H1 (cell line): ENCODE measurements at regions not wholly inside any gene's neighbourhood (a gene's known extent, or its start where the extent isn't known, plus 50 kb on each side); places are given as distances from the start of the nearest gene placed in this dataset.

Source experiments
- CTCF ChIA-PET: fragments of 300-600 bp; sonication (Branson Sonifier 250); formaldehyde crosslinking; loops from one replicate; lab custom pipeline; 2021; ENCODE audit not compliant: partially characterized antibody; lab: Charles Lee
- POLR2A ChIA-PET: fragments of 300-600 bp; sonication (Branson Sonifier 250); formaldehyde crosslinking; loops from one replicate; lab custom pipeline; 2021; ENCODE audit warnings: inconsistent platforms; ENCODE audit not compliant: partially characterized antibody; lab: Charles Lee
- DNase-seq, 2 experiments: peaks; one replicate each; pipeline versions ENCODE4 v3.0.0 to v3.0.0-alpha.2; 2010 to 2022; ENCODE audit warnings: low spot score in 2 of 2, low read depth in 1 of 2, mixed read lengths in 1 of 2
- FAIRE-seq: peaks from 2 replicates; lab custom pipeline; 2011; peaks lifted over from hg19 to GRCh38; lab: Jason Lieb, UNC
- H2AFZ ChIP-seq: 2 replicates; pipeline ENCODE4 v1.8.1; 2012; ENCODE audit warnings: low read length, inconsistent platforms
- H2AK5ac ChIP-seq: 2 replicates; pipeline ENCODE4 v1.6.1; 2013; ENCODE audit warnings: low read depth, low read length
- H2BK120ac ChIP-seq: replicated peaks from 2 replicates; pipeline ENCODE3; 2013; ENCODE audit warnings: low read depth, low read length, inconsistent platforms
- H2BK12ac ChIP-seq: 2 replicates; pipeline ENCODE4 v1.6.1; 2013; ENCODE audit warnings: low read depth, low read length
- H2BK15ac ChIP-seq: 2 replicates; pipeline ENCODE4 v1.6.1; 2013; ENCODE audit warnings: low read length
- H2BK20ac ChIP-seq: 2 replicates; pipeline ENCODE4 v1.6.1; 2013; ENCODE audit warnings: low read length
- H2BK5ac ChIP-seq: 2 replicates; pipeline ENCODE4 v1.6.1; 2013; ENCODE audit warnings: low read depth, low read length
- H3K14ac ChIP-seq: 2 replicates; pipeline ENCODE4 v1.6.1; 2013; ENCODE audit warnings: inconsistent platforms; ENCODE audit not compliant: insufficient read length
- H3K18ac ChIP-seq: 2 replicates; pipeline ENCODE4 v1.6.1; 2013; ENCODE audit warnings: low read length; ENCODE audit errors: extremely low read depth
- H3K23ac ChIP-seq: 2 replicates; pipeline ENCODE4 v1.6.1; 2013; ENCODE audit warnings: inconsistent platforms; ENCODE audit not compliant: insufficient read length
- H3K23me2 ChIP-seq: 2 replicates; pipeline ENCODE4 v1.6.1; 2013; ENCODE audit warnings: low read depth, low read length
- H3K27ac ChIP-seq: 2 replicates; pipeline ENCODE4 v1.6.1; 2011; ENCODE audit warnings: low read depth, low read length, inconsistent platforms
- H3K27me3 ChIP-seq, 4 experiments: replicated peaks in 1 of 4; 1 replicate in 1 of 4; 2 replicates in 3 of 4; pipeline versions ENCODE4 v1.6.1 to v1.8.1; 2011 to 2013; ENCODE audit warnings: low read length in 3 of 4, mild to moderate bottlenecking in 3 of 4, inconsistent platforms in 2 of 4, mixed read lengths in 2 of 4, moderate library complexity in 1 of 4; ENCODE audit not compliant: control insufficient read depth in 3 of 4, insufficient read depth in 3 of 4; ENCODE audit errors: extremely low read depth in 1 of 4
- H3K36me3 ChIP-seq, 4 experiments: 2 replicates each; pipeline versions ENCODE4 v1.6.1 to v1.8.1; 2011 to 2013; ENCODE audit warnings: mild to moderate bottlenecking in 4 of 4, low read length in 3 of 4, moderate library complexity in 2 of 4, control low read depth in 1 of 4, inconsistent platforms in 1 of 4; ENCODE audit not compliant: insufficient read depth in 4 of 4, control insufficient read depth in 2 of 4
- H3K4ac ChIP-seq: replicated peaks from 2 replicates; pipeline ENCODE3; 2013; ENCODE audit warnings: low read length, low read depth, mixed read lengths, inconsistent platforms; ENCODE audit not compliant: insufficient read length
- H3K4me1 ChIP-seq, 4 experiments: replicated peaks in 1 of 4; 1 replicate in 1 of 4; 2 replicates in 3 of 4; pipeline versions ENCODE4 v1.6.1 to v1.8.1; 2011 to 2013; ENCODE audit warnings: low read length in 3 of 4, inconsistent platforms in 2 of 4, mixed read lengths in 1 of 4; ENCODE audit not compliant: insufficient read depth in 4 of 4, control insufficient read depth in 3 of 4
- H3K4me2 ChIP-seq, 2 experiments: 2 replicates each; pipeline versions ENCODE4 v1.6.1 to v1.8.1; 2011 to 2013; ENCODE audit warnings: low read depth in 2 of 2, low read length in 2 of 2, control low read depth in 1 of 2, inconsistent platforms in 1 of 2, mild to moderate bottlenecking in 1 of 2; ENCODE audit not compliant: insufficient read depth in 1 of 2
- H3K4me3 ChIP-seq, 4 experiments: fragments of 200-600, 300-600 bp in 1 of 4; sonication (generic), shearing (Covaris generic), sonication (Bioruptor Twin) in 1 of 4; 2 replicates each; pipeline versions ENCODE4 v1.5.1 to v1.8.1; 2011 to 2016; ENCODE audit warnings: low read length in 4 of 4, low read depth in 3 of 4, control low read depth in 2 of 4, inconsistent platforms in 2 of 4, mild to moderate bottlenecking in 2 of 4, mixed read lengths in 1 of 4, moderate library complexity in 1 of 4; ENCODE audit not compliant: insufficient read depth in 2 of 4; ENCODE audit errors: extremely low read depth in 1 of 4
- H3K56ac ChIP-seq: replicated peaks from 2 replicates; pipeline ENCODE3; 2013; ENCODE audit warnings: low read depth, mild to moderate bottlenecking, mixed read lengths, low read length, inconsistent platforms; ENCODE audit not compliant: insufficient read length
- H3K79me1 ChIP-seq: 2 replicates; pipeline ENCODE4 v1.6.1; 2013; ENCODE audit warnings: low read depth, low read length, control low read depth
- H3K79me2 ChIP-seq, 2 experiments: 2 replicates each; pipeline versions ENCODE4 v1.6.1 to v1.8.1; 2012 to 2013; ENCODE audit warnings: low read length in 2 of 2, mild to moderate bottlenecking in 2 of 2, inconsistent platforms in 1 of 2; ENCODE audit not compliant: insufficient read depth in 2 of 2, control insufficient read depth in 1 of 2
- H3K9ac ChIP-seq, 4 experiments: replicated peaks in 1 of 4; 1 replicate in 1 of 4; 2 replicates in 3 of 4; pipeline versions ENCODE4 v1.6.1 to v1.8.1; 2011 to 2013; ENCODE audit warnings: low read depth in 3 of 4, low read length in 3 of 4, control low read depth in 2 of 4, mild to moderate bottlenecking in 2 of 4, moderate library complexity in 2 of 4, inconsistent platforms in 1 of 4; ENCODE audit errors: extremely low read depth in 1 of 4
- H3K9me3 ChIP-seq, 2 experiments: 2 replicates each; pipeline versions ENCODE4 v1.6.1 to v1.8.1; 2012 to 2013; ENCODE audit warnings: mild to moderate bottlenecking in 2 of 2, moderate library complexity in 2 of 2, control low read depth in 1 of 2, inconsistent platforms in 1 of 2, low read depth in 1 of 2, low read length in 1 of 2, mixed read lengths in 1 of 2; ENCODE audit not compliant: insufficient read depth in 2 of 2
- H4K20me1 ChIP-seq, 2 experiments: replicated peaks in 1 of 2; 2 replicates each; pipeline versions ENCODE3 to v1.8.1; 2011 to 2013; ENCODE audit warnings: inconsistent platforms in 2 of 2, low read length in 2 of 2, mild to moderate bottlenecking in 1 of 2; ENCODE audit not compliant: insufficient read depth in 2 of 2, control insufficient read depth in 1 of 2
- H4K5ac ChIP-seq: 2 replicates; pipeline ENCODE4 v1.6.1; 2013; ENCODE audit warnings: low read length, low read depth, mixed read lengths, inconsistent platforms; ENCODE audit not compliant: insufficient read length
- H4K8ac ChIP-seq: 2 replicates; pipeline ENCODE4 v1.8.0; 2013; ENCODE audit warnings: mild to moderate bottlenecking, moderate library complexity, low read length, inconsistent platforms; ENCODE audit not compliant: insufficient read depth; ENCODE audit errors: extremely low read depth
- H4K91ac ChIP-seq: replicated peaks from 2 replicates; pipeline ENCODE3; 2013; ENCODE audit warnings: low read length, mixed read lengths, inconsistent platforms; ENCODE audit not compliant: insufficient read length
- ATF3 ChIP-seq: IDR thresholded peaks from 2 replicates; pipeline ENCODE4 v1.6.1; 2011; ENCODE audit warnings: low read depth, mild to moderate bottlenecking, low read length; ENCODE audit not compliant: insufficient read depth
- CHD1 ChIP-seq: IDR thresholded peaks from 2 replicates; pipeline ENCODE4 v1.6.1; 2012; ENCODE audit warnings: low read depth, low read length, improper control_type of control experiment
- CREB1 ChIP-seq: IDR thresholded peaks from 2 replicates; pipeline ENCODE4 v1.6.1; 2012; ENCODE audit warnings: inconsistent platforms
- CTCF ChIP-seq, 3 experiments: IDR thresholded peaks; 1 replicate in 2 of 3; 2 replicates in 1 of 3; pipeline versions ENCODE4 v1.5.1 to v1.6.1; 2011; ENCODE audit warnings: low read length in 3 of 3, mild to moderate bottlenecking in 3 of 3, inconsistent platforms in 2 of 3, low read depth in 1 of 3, moderate library complexity in 1 of 3; ENCODE audit not compliant: insufficient read depth in 1 of 3; ENCODE audit errors: control extremely low read depth in 1 of 3
- EGR1 ChIP-seq: IDR thresholded peaks from 2 replicates; pipeline ENCODE4 v1.6.1; 2011; ENCODE audit warnings: low read depth, low read length, borderline replicate concordance
- EZH2 ChIP-seq: fragments of 200-600 bp; sonication (generic); IDR thresholded peaks from 2 replicates; pipeline ENCODE4 v1.7.1; 2012; ENCODE audit warnings: low read depth, mild to moderate bottlenecking, moderate library complexity, low read length, inconsistent platforms; ENCODE audit not compliant: severe bottlenecking
- KDM4A ChIP-seq: IDR thresholded peaks from one replicate; pipeline ENCODE4 v1.7.1; 2012; ENCODE audit warnings: low read depth, mild to moderate bottlenecking, moderate library complexity, low read length, inconsistent platforms; ENCODE audit not compliant: severe bottlenecking
- MAFK ChIP-seq: IDR thresholded peaks from 2 replicates; pipeline ENCODE4 v1.6.1; 2012; ENCODE audit warnings: low read depth, mild to moderate bottlenecking, improper control_type of control experiment, low read length
- POLR2A ChIP-seq, 2 experiments: IDR thresholded peaks; 1 replicate in 1 of 2; 2 replicates in 1 of 2; pipeline ENCODE4 v1.6.1; 2011; ENCODE audit warnings: low read depth in 2 of 2, low read length in 2 of 2, mild to moderate bottlenecking in 2 of 2; ENCODE audit errors: control extremely low read depth in 1 of 2
- RBBP5 ChIP-seq: IDR thresholded peaks from 2 replicates; pipeline ENCODE4 v1.7.1; 2012; ENCODE audit warnings: low read depth, mild to moderate bottlenecking, inconsistent platforms, low read length, moderate library complexity, borderline replicate concordance
- SIN3A ChIP-seq, 2 experiments: IDR thresholded peaks in 1 of 2; conservative IDR thresholded peaks in 1 of 2; 2 replicates each; pipeline ENCODE4 v1.6.1; 2011 to 2012; ENCODE audit warnings: low read length in 2 of 2, improper control_type of control experiment in 1 of 2, low read depth in 1 of 2, mild to moderate bottlenecking in 1 of 2
- SRF ChIP-seq: IDR thresholded peaks from 2 replicates; pipeline ENCODE4 v1.6.1; 2011; ENCODE audit warnings: mild to moderate bottlenecking, low read depth, low read length, moderate library complexity
- ZNF274 ChIP-seq: IDR thresholded peaks from 2 replicates; pipeline ENCODE4 v1.7.0; 2012; ENCODE audit warnings: low read length, borderline replicate concordance; ENCODE audit errors: extremely low read depth

- Histone ChIP-seq H3K18ac (no peak overlapping the region), H3K79me2 (no peaks in the 10 kb centered on the region), H3K4ac (no peak overlapping the region), H3K23ac (no peak overlapping the region), H3K36me3 (no peaks in the 10 kb centered on the region), H3K56ac (no peak overlapping the region), H3K27ac (no peak overlapping the region), H2AFZ (no peak overlapping the region), H3K14ac (no peak overlapping the region), H2AK5ac (no peak overlapping the region), H3K9me3 (no peaks in the 10 kb centered on the region), H2BK5ac (no peak overlapping the region), H2BK15ac (no peak overlapping the region), H4K20me1 (no peaks in the 10 kb centered on the region), H3K23me2 (no peaks in the 10 kb centered on the region), H3K4me1 (peaks cover 3 to 10% (median 5%) of the 10 kb centered on the region in 4 experiments; a peak in 6 of 7 replicates), H3K4me3 (peak overlapping the region in 1 of 4 experiments; percentile 27; a peak in 1 of 8 replicates), H2BK12ac (no peak overlapping the region), H4K91ac (no peak overlapping the region), H2BK120ac (no peak overlapping the region)
- FAIRE-seq = no peak
- ChIA-PET POLR2A (no interaction called here), CTCF (interaction anchor here (0.7 to 1.5 kb wide), 3 partner anchors 240 to 700 kb away, joined by 3 read pairs; no protein-coding TSS in a partner anchor)
- TF ChIP-seq POLR2A (IDR thresholded peaks at IDR 0.05; ENCODE audit: control extremely low read depth in 1 of 2, low read depth in 2 of 2, low read length in 2 of 2) (no peak), CTCF (IDR thresholded peaks at IDR 0.05; ENCODE audit: control extremely low read depth in 1 of 3, insufficient read depth in 1 of 3, low read depth in 1 of 3, low read length in 3 of 3) (no peak), CREB1 (no peak), EGR1 (no peak), ZNF274 (no peak), SIN3A (conservative IDR thresholded peaks at IDR 0.05 in 1 of 2, IDR thresholded peaks at IDR 0.05 in 1 of 2; ENCODE audit: low read depth in 1 of 2, low read length in 2 of 2) (no peak), MAFK (no peak), CHD1 (no peak), RBBP5 (no peak), ATF3 (no peak), SRF (no peak), KDM4A (no peak), EZH2 (no peak)
- TF ChIP-seq, all 59 proteins: peak for 0
- Histone ChIP-seq H3K4me2 (peak overlapping the region; percentile 14 to 47), H4K8ac (no peak overlapping the region), H4K5ac (no peak overlapping the region), H3K79me1 (no peaks in the 10 kb centered on the region), H2BK20ac (no peak overlapping the region), H3K9ac (no peak overlapping the region), H3K27me3 (peaks cover 0 to 23% (median 2%) of the 10 kb centered on the region in 4 experiments; a peak in 4 of 7 replicates)
- DNase-seq = no peak
Observed at GRCh38 chr21:15242906-15243305, 178.1 kb upstream of the NRIP1 start.
